ENCODE measurements at regions not wholly inside any gene's neighbourhood (a gene's known extent, or its start where the extent isn't known, plus 50 kb on each side); places are given as distances from the start of the nearest gene placed in this dataset.

GRCh38 chr1:181341026-181341632 is 142.2 kb upstream of the CACNA1E start:
- no peak for DNase-seq

GRCh38 chr1:181344091-181344490 is 139.2 kb upstream of the CACNA1E start:
- DNase-seq: no peak

GRCh38 chr1:181345146-181345545 is 138.2 kb upstream of the CACNA1E start:
- DNase-seq: no peak

- no peak for DNase-seq
These were observed 135.6 kb upstream of the CACNA1E start for GRCh38 chr1:181347495-181348390.

- no peak for DNase-seq
These were observed 133.8 kb upstream of the CACNA1E start for GRCh38 chr1:181349512-181349911.

GRCh38 chr1:181350131-181350530 is 133.2 kb upstream of the CACNA1E start:
- DNase-seq: no peak

GRCh38 chr1:181351740-181352139 is 131.6 kb upstream of the CACNA1E start:
- no peak for DNase-seq

- no peak for DNase-seq
These were observed 130.6 kb upstream of the CACNA1E start for GRCh38 chr1:181352695-181353094.

GRCh38 chr1:181353526-181353925 is 129.8 kb upstream of the CACNA1E start:
- no peak for DNase-seq

- DNase-seq: no peak
These were observed 128.5 kb upstream of the CACNA1E start for GRCh38 chr1:181354865-181355264.

- no peak for DNase-seq
These were observed 126.6 kb upstream of the CACNA1E start for GRCh38 chr1:181356505-181357340.

- DNase-seq: no peak
These were observed 124.3 kb upstream of the CACNA1E start for GRCh38 chr1:181359012-181359411.

GRCh38 chr1:181364801-181365200 is 118.5 kb upstream of the CACNA1E start:
- no peak for DNase-seq

- no peak for DNase-seq
These were observed 116.4 kb upstream of the CACNA1E start for GRCh38 chr1:181366910-181367309.

GRCh38 chr1:181369416-181369815 is 113.9 kb upstream of the CACNA1E start:
- no peak for DNase-seq

- no peak for DNase-seq
These were observed 99.6 kb upstream of the CACNA1E start for GRCh38 chr1:181383695-181384094.

- no peak for DNase-seq
These were observed 97.0 kb upstream of the CACNA1E start for GRCh38 chr1:181386340-181386739.

- no peak for DNase-seq
These were observed 96.4 kb upstream of the CACNA1E start for GRCh38 chr1:181386951-181387350.

GRCh38 chr1:181387702-181388101 is 95.6 kb upstream of the CACNA1E start:
- DNase-seq: no peak

- no peak for DNase-seq
These were observed 92.8 kb upstream of the CACNA1E start for GRCh38 chr1:181390410-181391077.

GRCh38 chr1:181391301-181391900 is 91.9 kb upstream of the CACNA1E start:
- DNase-seq: no peak

GRCh38 chr1:181392133-181392532 is 91.2 kb upstream of the CACNA1E start:
- DNase-seq: no peak

Measured in GF-D8 (cell line).